Activated CD4-positive, alpha-beta T cell treated with anti-CD3 and anti-CD28 coated beads for 36 hours (primary cell): ENCODE measurements at regions not wholly inside any gene's neighbourhood (a gene's known extent, or its start where the extent isn't known, plus 50 kb on each side); places are given as distances from the start of the nearest gene placed in this dataset.

Source experiments
- ATAC-seq: fragments of 200-7000 bp; cut with Tn5 transposase; one replicate; pipeline ENCODE4 v1.10.0; 2021; ENCODE audit warnings: mild to moderate bottlenecking, moderate library complexity
- CTCF ChIA-PET: fragments of 350-600 bp; sonication (Branson Sonifier 250); formaldehyde crosslinking; loops from one replicate; lab custom pipeline; 2021; ENCODE audit warnings: antibody characterized with exemption; lab: Charles Lee
- POLR2A ChIA-PET: fragments of 350-600 bp; sonication (Branson Sonifier 250); formaldehyde crosslinking; loops from one replicate; lab custom pipeline; 2021; ENCODE audit warnings: antibody characterized with exemption, inconsistent platforms; lab: Charles Lee
- DNase-seq: peaks from one replicate; pipeline ENCODE4 v3.0.0-alpha.2; 2020
- H3K27ac Mint-ChIP-seq: one replicate; pipeline ENCODE4 v1.8.0; 2021; ENCODE audit warnings: mixed read lengths
- H3K27me3 Mint-ChIP-seq: one replicate; pipeline ENCODE4 v1.8.0; 2021; ENCODE audit warnings: mixed read lengths
- H3K36me3 Mint-ChIP-seq: one replicate; pipeline ENCODE4 v1.8.0; 2021; ENCODE audit warnings: low read depth, mixed read lengths
- H3K4me1 Mint-ChIP-seq: one replicate; pipeline ENCODE4 v1.8.0; 2021; ENCODE audit warnings: mixed read lengths
- H3K4me3 Mint-ChIP-seq: one replicate; pipeline ENCODE4 v1.8.0; 2021; ENCODE audit warnings: mild to moderate bottlenecking, moderate library complexity, mixed read lengths
- H3K9me3 Mint-ChIP-seq: one replicate; pipeline ENCODE4 v1.8.0; 2021; ENCODE audit warnings: low read depth, mixed read lengths
- intact Hi-C, 2 experiments: fragments of 100-400 bp; cut with DNase I in 1 of 2; cut with micrococcal nuclease in 1 of 2; formaldehyde crosslinking; loops; one replicate each; pipeline versions ENCODE4 v1.14.2 to v1.15.1; 2022 to 2024; cut with DNase I, micrococcal nuclease

DNA sequence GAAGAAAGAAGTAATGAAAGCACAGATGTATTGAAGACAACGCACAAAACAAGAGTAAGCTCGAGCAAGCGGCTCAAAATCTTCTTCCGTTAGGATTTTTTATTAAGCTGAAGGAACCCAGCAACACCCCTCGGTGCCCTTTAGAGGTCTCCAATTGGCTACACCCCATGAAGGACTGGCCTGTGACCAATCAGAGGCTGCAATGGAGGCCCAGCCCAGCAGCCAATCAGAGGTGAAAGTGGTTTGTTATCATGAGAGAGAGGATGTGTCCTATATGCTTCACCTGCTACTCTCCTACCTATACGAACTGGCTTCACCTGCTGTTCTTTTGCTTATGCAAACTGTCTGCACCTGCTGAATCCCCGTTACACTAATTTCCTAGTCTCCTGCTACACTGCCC, 358.8 kb downstream of the C12orf50 start:
- no peak overlapping the region for H3K4me3 Mint-ChIP-seq
- ChIA-PET CTCF (no interaction called here), POLR2A (no interaction called here)
- peaks cover 2% of the 10 kb centered on the region for H3K9me3 Mint-ChIP-seq
- H3K4me1 Mint-ChIP-seq, result no peaks in the 10 kb centered on the region
- no peak overlapping the region for H3K27ac Mint-ChIP-seq
- no peaks in the 10 kb centered on the region for H3K27me3 Mint-ChIP-seq
- intact Hi-C loops, result no loop called here
- H3K36me3 Mint-ChIP-seq, result no peaks in the 10 kb centered on the region
- ATAC-seq (no peak), DNase-seq (no peak)

GRCh38 chr12:87667378-87667777, 361.8 kb downstream of the C12orf50 start:
- DNase-seq (no peak), ATAC-seq (no peak)
- no peak overlapping the region for H3K4me3 Mint-ChIP-seq
- H3K9me3 Mint-ChIP-seq, result peaks cover 2% of the 10 kb centered on the region
- H3K4me1 Mint-ChIP-seq, result no peaks in the 10 kb centered on the region
- ChIA-PET POLR2A (no interaction called here), CTCF (no interaction called here)
- no peak overlapping the region for H3K27ac Mint-ChIP-seq
- H3K36me3 Mint-ChIP-seq, result no peaks in the 10 kb centered on the region
- intact Hi-C loops, result no loop called here
- no peaks in the 10 kb centered on the region for H3K27me3 Mint-ChIP-seq

DNA sequence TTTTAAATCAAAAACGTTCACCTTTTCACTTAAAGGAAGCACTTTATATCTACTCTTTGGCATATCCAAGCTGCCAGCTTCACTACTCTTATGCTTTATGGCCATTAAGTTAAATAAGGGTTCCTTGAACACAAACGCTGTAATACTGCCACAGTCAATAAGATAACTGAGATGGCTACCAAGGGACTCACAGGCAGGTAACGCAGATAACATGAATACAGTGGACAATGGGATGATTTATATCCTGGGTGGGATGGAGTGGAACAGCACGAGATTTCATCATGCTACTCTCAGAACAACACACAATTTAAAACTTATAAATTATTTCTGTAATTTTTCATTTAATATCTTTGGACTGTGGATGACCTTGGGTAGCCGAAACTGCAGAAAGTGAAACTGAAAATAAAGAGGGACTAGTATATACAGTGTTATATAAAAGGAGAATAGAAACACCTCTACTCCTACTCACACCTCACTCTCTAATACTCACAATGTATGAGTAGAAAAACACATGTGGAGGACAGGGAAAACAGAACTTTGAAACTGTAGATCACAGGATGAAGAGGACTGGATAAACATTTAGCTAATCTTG, 367.3 kb downstream of the C12orf50 start:
- Mint-ChIP-seq H3K27ac (no peak overlapping the region), H3K36me3 (no peaks in the 10 kb centered on the region), H3K4me1 (no peaks in the 10 kb centered on the region), H3K27me3 (no peaks in the 10 kb centered on the region), H3K9me3 (no peaks in the 10 kb centered on the region), H3K4me3 (no peak overlapping the region)
- CTCF ChIA-PET, result no interaction called here
- POLR2A ChIA-PET, result no interaction called here
- DNase-seq, result no peak
- no peak for ATAC-seq
- intact Hi-C loops, result no loop called here

GRCh38 chr12:87660987-87661774, 368.0 kb downstream of the C12orf50 start:
- Mint-ChIP-seq H3K4me3 (no peak overlapping the region), H3K27me3 (no peaks in the 10 kb centered on the region), H3K4me1 (no peaks in the 10 kb centered on the region), H3K27ac (no peak overlapping the region), H3K9me3 (peaks cover 2% of the 10 kb centered on the region), H3K36me3 (no peaks in the 10 kb centered on the region)
- CTCF ChIA-PET, result no interaction called here
- POLR2A ChIA-PET, result no interaction called here
- no peak for DNase-seq
- intact Hi-C loops, result no loop called here
- ATAC-seq, result no peak

DNA sequence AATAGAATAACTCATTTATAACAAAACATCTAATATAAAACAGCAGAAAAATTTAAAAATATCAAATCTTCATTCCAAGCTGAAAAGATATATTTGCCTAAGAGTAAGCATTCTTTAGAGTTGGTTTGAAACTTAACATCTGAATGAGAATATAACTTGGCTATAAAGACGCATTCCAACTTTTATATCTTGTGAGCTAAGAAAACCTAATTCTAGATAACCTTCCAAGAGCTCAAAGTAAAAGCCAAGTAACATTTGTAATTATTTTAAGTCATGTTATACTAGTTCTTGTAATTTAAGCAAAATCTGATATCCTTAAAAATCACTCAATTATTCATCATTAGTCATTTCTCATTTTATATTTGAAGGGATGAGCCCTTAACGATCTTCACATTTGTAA, 368.9 kb downstream of the C12orf50 start:
- ChIA-PET CTCF (no interaction called here), POLR2A (no interaction called here)
- peaks cover 2% of the 10 kb centered on the region for H3K9me3 Mint-ChIP-seq
- no peak overlapping the region for H3K4me3 Mint-ChIP-seq
- intact Hi-C loops, result no loop called here
- no peak for ATAC-seq
- no peak overlapping the region for H3K27ac Mint-ChIP-seq
- no peaks in the 10 kb centered on the region for H3K36me3 Mint-ChIP-seq
- no peaks in the 10 kb centered on the region for H3K27me3 Mint-ChIP-seq
- no peaks in the 10 kb centered on the region for H3K4me1 Mint-ChIP-seq
- no peak for DNase-seq

- ATAC-seq, result no peak
- Mint-ChIP-seq H3K4me1 (no peaks in the 10 kb centered on the region), H3K27me3 (no peaks in the 10 kb centered on the region), H3K9me3 (peaks cover 2% of the 10 kb centered on the region), H3K27ac (no peak overlapping the region), H3K4me3 (no peak overlapping the region), H3K36me3 (no peaks in the 10 kb centered on the region)
- CTCF ChIA-PET, result no interaction called here
- intact Hi-C loops, result no loop called here
- POLR2A ChIA-PET, result no interaction called here
- no peak for DNase-seq
These were observed 372.9 kb downstream of the C12orf50 start for GRCh38 chr12:87656311-87656710.

DNA sequence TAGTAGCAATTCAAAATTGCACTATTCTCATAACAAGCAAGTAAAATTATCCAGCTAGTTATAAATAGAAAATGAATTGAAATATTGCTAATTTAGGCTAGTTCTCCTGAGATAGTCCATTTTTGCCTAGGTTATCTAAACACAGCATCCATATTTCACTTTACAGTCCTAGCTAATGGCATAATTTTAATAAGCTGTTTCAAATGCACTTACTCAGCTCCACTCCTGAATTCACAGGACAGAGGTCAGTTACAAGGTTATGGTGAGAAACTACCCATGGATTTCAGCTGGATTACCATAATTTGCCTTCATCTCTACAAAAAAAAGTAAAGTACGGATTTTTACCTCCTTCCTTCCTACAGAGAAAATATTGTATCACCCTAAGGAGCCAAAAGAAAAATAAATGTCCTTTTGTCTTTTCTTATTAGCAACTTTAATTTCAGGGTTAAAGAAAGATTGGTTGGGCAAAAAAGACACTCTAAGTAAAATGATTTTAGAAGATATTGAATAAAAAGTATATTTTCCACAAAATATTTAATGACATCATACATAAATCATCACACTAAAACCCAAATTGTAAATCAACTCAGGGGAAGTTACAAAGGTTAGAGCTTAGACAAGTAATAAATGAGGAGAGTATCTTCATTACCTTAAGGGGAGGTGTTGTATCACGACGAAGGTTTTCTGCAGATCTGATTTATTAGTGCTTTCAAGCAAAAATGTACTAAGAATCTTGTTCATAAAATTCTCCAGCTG, 377.4 kb downstream of the C12orf50 start:
- Mint-ChIP-seq H3K4me3 (no peak overlapping the region), H3K27ac (no peak overlapping the region), H3K27me3 (no peaks in the 10 kb centered on the region), H3K9me3 (peaks cover 2% of the 10 kb centered on the region), H3K4me1 (no peaks in the 10 kb centered on the region), H3K36me3 (no peaks in the 10 kb centered on the region)
- ChIA-PET POLR2A (no interaction called here), CTCF (no interaction called here)
- DNase-seq (no peak), ATAC-seq (no peak)
- intact Hi-C loops, result no loop called here

- Mint-ChIP-seq H3K4me3 (no peak overlapping the region), H3K27ac (no peak overlapping the region), H3K4me1 (no peaks in the 10 kb centered on the region), H3K9me3 (no peaks in the 10 kb centered on the region), H3K36me3 (no peaks in the 10 kb centered on the region), H3K27me3 (no peaks in the 10 kb centered on the region)
- CTCF ChIA-PET, result no interaction called here
- DNase-seq (no peak), ATAC-seq (no peak)
- POLR2A ChIA-PET, result no interaction called here
- intact Hi-C loops, result no loop called here
These were observed 387.0 kb downstream of the C12orf50 start for GRCh38 chr12:87642245-87642644.

DNA sequence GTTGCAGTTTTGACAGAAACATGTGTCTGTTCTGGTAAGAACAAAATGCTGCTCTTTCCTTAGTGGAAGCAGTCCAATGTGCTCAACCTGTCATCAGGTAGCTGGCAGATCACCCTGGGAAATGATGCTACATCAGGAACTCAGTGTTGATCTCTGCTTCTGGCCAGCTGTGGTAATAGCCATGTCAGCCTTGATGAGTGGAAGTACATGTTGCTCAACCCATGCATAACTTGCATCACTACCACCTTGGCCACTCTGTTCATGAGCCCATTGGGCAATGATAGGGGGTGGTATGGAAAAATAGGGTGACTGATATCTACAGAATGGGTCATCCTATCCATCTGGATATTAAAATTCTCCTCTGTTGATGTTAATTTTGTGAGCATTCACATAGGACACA, 411.0 kb downstream of the C12orf50 start:
- POLR2A ChIA-PET, result no interaction called here
- Mint-ChIP-seq H3K4me1 (no peaks in the 10 kb centered on the region), H3K27ac (no peak overlapping the region)

GRCh38 chr12:87612996-87613395, 416.2 kb downstream of the C12orf50 start:
- Mint-ChIP-seq H3K36me3 (no peaks in the 10 kb centered on the region), H3K27ac (no peak overlapping the region), H3K4me3 (no peak overlapping the region), H3K27me3 (no peaks in the 10 kb centered on the region), H3K9me3 (no peaks in the 10 kb centered on the region), H3K4me1 (no peaks in the 10 kb centered on the region)
- ATAC-seq (no peak), DNase-seq (no peak)
- ChIA-PET CTCF (no interaction called here), POLR2A (no interaction called here)
- intact Hi-C loops, result no loop called here

More for the DNA sequence above, 411.0 kb downstream of the C12orf50 start:
- DNase-seq (no peak), ATAC-seq (no peak)
- CTCF ChIA-PET, result no interaction called here
- intact Hi-C loops, result no loop called here
- Mint-ChIP-seq H3K4me3 (no peak overlapping the region), H3K36me3 (no peaks in the 10 kb centered on the region), H3K9me3 (no peaks in the 10 kb centered on the region), H3K27me3 (no peaks in the 10 kb centered on the region)

GRCh38 chr12:87608321-87608720, 420.9 kb downstream of the C12orf50 start:
- no peaks in the 10 kb centered on the region for H3K36me3 Mint-ChIP-seq

DNA sequence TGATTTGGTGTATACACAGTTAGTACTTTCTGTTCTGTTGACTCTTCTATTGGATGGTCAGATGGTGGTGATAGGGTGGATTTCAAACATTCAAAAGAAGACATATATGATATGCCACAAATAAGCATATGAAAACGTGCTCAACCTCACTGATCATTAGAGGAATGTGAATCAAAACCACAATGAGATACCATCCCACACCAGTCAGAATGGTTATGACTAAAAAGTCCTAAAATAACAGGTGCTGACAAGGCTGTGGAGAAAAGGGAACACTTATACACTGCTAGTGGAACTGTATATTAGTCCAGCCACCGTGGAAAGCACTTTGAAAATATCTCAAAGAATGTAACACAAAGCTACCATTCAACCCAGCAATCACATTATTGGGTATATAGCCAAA, 425.5 kb downstream of the C12orf50 start:
- Mint-ChIP-seq H3K4me3 (no peak overlapping the region), H3K27ac (no peak overlapping the region), H3K9me3 (peaks cover 4% of the 10 kb centered on the region), H3K27me3 (no peaks in the 10 kb centered on the region), H3K36me3 (no peaks in the 10 kb centered on the region), H3K4me1 (no peaks in the 10 kb centered on the region)
- intact Hi-C loops, result no loop called here
- CTCF ChIA-PET, result no interaction called here
- DNase-seq (no peak), ATAC-seq (no peak)
- POLR2A ChIA-PET, result no interaction called here

More at GRCh38 chr12:87608321-87608720, 420.9 kb downstream of the C12orf50 start:
- intact Hi-C loops, result no loop called here
- no peak overlapping the region for H3K27ac Mint-ChIP-seq
- no peak for DNase-seq
- ATAC-seq, result no peak
- ChIA-PET POLR2A (no interaction called here), CTCF (no interaction called here)
- peaks cover 4% of the 10 kb centered on the region for H3K9me3 Mint-ChIP-seq
- no peak overlapping the region for H3K4me3 Mint-ChIP-seq
- no peaks in the 10 kb centered on the region for H3K4me1 Mint-ChIP-seq
- no peaks in the 10 kb centered on the region for H3K27me3 Mint-ChIP-seq
